GM12891 (cell line): ENCODE measurements at regions not wholly inside any gene's neighbourhood (a gene's known extent, or its start where the extent isn't known, plus 50 kb on each side); places are given as distances from the start of the nearest gene placed in this dataset.

Source experiments
- DNase-seq: peaks from one replicate; pipeline ENCODE4 v3.0.0; 2011; ENCODE audit warnings: low spot score; ENCODE audit not compliant: insufficient read length
- FAIRE-seq: peaks from 2 replicates; lab custom pipeline; 2011; peaks lifted over from hg19 to GRCh38; lab: Jason Lieb, UNC
- PAX5 ChIP-seq: IDR thresholded peaks from 2 replicates; pipeline ENCODE4 v1.6.1; 2011; ENCODE audit warnings: low read length, moderate library complexity, mild to moderate bottlenecking; ENCODE audit not compliant: insufficient read depth, severe bottlenecking
- POLR2A ChIP-seq: IDR thresholded peaks from 2 replicates; pipeline ENCODE4 v1.6.1; 2011; ENCODE audit warnings: low read depth, low read length, control low read depth
- POLR2AphosphoS5 ChIP-seq: IDR thresholded peaks from 2 replicates; pipeline ENCODE4 v1.6.1; 2011; ENCODE audit warnings: low read depth, low read length, control low read depth
- POU2F2 ChIP-seq: IDR thresholded peaks from 2 replicates; pipeline ENCODE4 v1.6.1; 2011; ENCODE audit warnings: low read depth, mild to moderate bottlenecking, control low read depth, low read length, moderate library complexity
- SPI1 ChIP-seq: IDR thresholded peaks from 2 replicates; pipeline ENCODE4 v1.6.1; 2011; ENCODE audit warnings: low read depth, low read length, control low read depth
- TAF1 ChIP-seq: IDR thresholded peaks from 2 replicates; pipeline ENCODE4 v1.6.1; 2011; ENCODE audit warnings: low read depth, low read length, control low read depth

DNA sequence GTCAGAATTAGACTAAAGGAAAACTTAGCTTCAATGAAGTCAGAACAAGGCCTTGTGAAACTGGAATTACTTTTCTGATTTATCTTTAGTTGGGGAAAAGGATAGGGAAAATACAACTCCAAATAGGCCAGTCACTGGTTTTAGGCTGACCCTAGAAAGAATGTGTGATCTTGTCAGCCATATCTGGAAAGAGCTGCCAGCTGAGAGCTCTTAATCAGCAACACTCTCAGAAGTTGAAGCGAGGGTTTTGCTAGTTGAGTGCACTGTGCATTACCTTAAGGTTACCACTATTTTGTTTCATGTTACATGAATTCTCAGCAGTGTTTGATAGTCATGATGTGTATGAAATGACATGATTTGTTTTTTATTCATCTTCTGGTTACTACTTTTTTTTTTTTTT, 905.3 kb upstream of the ALCAM start:
- DNase-seq (no peak), FAIRE-seq (no peak)
- TF ChIP-seq POU2F2: no peak
- no peak for TF ChIP-seq PAX5
- no peak for TF ChIP-seq POLR2A
- TF ChIP-seq SPI1: no peak
- TF ChIP-seq POLR2AphosphoS5: no peak
- no peak for TF ChIP-seq TAF1

DNA sequence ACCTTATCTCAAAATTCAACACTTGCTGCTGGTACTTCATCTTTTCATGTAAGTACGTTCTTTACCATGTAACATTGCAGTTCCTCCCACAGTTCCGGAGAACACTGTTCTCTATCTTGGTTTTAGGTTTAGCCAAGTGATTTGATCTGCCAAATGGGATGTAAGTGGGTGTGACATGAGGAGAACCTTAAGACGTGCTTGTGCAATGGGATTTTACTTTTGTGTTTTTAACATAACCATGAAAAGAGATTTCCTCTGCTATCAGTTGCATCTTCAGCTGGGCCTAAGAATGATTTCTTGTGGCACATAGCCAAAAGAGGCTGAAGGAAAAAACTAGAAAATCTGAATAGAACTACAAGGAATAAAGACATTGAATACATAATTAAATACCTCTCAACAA, 894.5 kb upstream of the ALCAM start:
- FAIRE-seq (no peak), DNase-seq (no peak)
- TF ChIP-seq PAX5 (no peak), POU2F2 (no peak), TAF1 (no peak), SPI1 (no peak), POLR2AphosphoS5 (no peak), POLR2A (no peak)

DNA sequence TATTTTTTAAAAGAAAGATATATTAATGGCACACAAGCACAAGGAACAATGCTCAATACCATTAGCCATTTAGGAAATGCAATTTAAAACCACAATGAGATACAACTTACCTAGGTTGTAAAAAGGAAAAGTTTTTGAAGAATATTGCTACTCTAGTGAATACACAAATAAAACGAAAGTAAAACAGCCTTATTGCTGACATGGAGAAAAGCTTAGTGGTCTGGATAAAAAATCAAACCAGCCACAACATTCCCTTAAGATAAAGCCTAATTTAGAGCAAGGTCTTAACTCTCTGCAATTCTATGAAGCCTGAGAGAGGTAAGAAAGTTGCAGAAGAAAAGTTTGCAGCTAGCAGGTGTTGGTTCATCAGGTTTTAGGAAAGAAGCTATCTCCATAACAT, 892.7 kb upstream of the ALCAM start:
- DNase-seq (no peak), FAIRE-seq (no peak)
- TF ChIP-seq PAX5 (no peak), POU2F2 (no peak), POLR2AphosphoS5 (no peak), SPI1 (no peak), POLR2A (no peak), TAF1 (no peak)

DNA sequence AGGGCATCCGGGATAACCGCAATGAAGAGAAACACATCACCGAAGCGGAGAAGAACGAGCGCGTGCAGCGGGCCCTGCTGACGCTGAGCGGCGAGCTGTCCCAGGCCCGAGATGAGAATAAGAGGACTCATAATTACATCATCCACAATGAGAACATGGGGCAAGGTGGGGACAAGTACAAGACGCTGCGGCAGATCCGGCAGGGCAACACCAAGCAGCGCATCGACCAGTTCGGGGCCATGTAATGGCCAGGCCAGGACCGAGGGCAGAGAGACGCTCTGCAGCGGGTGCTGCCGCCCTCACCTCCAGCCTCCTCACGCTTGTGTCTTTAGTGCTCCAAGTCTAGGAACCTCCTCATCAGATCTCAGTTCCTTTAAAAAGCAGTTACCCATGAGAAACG, 863.7 kb upstream of the ALCAM start:
- DNase-seq (no peak), FAIRE-seq (no peak)

DNA sequence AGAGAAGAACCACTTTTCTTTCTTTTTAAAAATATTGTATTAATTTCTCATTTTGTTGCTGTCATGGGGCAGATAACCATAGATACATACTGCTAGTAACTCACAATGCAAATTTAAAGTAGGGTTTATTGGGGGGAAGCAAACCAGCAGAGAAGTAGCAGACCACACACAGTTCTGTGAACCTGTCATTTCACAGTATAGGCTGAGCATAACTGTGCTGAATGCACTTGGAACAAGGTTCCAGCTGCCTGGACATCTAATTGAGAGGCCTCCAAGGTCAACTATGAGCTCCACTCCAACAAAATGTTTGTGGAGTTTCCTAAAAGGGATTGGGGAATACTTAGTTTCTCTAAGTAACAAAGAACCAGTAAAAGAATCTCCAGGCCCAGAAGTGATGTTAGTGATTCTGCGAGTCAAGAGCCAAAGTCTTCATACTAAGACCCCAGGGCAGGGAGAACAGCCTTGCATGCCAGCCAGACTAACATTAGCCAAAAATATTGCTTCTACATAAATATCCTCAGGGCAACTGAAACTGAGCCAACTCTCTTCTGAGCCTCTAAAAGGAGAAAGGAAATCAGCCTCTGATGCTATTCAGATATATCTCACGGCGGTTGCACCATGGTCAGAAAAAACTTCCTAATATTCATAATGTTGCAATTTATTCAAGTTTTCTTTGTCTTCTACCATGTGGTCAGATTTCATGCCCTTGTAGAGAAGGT, 856.4 kb upstream of the ALCAM start:
- FAIRE-seq (no peak), DNase-seq (no peak)
- TF ChIP-seq POLR2A (no peak), TAF1 (no peak), POU2F2 (no peak), PAX5 (no peak), SPI1 (no peak), POLR2AphosphoS5 (no peak)

More for the DNA sequence above, 863.7 kb upstream of the ALCAM start:
- no peak for TF ChIP-seq SPI1
- no peak for TF ChIP-seq TAF1
- TF ChIP-seq POU2F2: no peak
- no peak for TF ChIP-seq POLR2AphosphoS5
- no peak for TF ChIP-seq PAX5
- TF ChIP-seq POLR2A: no peak

DNA sequence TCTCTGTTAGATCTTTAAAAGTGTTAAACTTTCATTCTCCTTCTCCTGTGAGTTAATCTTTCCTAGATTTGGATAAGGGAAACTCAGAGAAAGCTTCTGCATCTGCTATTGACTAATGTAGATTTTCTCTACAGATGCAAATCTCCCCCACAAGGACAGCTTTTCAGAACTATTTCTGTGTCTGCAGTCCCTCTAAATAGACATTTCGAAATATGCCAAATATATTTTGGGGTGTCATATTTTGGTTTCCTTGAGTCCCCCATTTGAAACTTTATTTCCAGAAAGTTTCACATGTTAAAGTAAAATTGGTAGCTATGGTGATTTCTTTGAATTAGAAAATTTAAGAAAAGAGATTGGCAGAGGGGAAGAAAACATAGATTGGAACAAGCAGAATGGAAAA, 852.3 kb upstream of the ALCAM start:
- FAIRE-seq: no peak
- DNase-seq: no peak
- TF ChIP-seq POLR2A (no peak), SPI1 (no peak), PAX5 (no peak), TAF1 (no peak), POU2F2 (no peak), POLR2AphosphoS5 (no peak)

DNA sequence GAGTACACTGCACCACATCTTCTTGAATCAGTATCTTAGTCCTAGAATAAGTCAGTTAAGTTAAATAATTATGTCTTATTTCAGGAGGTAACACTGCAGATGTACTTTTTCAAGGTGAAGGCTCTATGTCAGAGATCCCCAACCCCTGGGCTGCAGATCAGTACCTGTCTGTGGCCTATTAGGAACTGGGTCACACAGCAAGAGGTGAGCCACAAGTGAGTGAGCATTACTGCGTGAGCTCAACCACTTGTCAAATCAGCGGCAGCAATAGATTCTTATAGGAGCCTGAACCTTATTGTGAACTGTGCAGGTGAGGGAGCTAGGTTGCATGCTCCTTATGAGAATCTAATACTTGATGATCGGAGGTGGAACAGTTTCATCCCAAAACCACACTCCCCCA, 851.9 kb upstream of the ALCAM start:
- DNase-seq: no peak
- FAIRE-seq: no peak
- no peak for TF ChIP-seq SPI1
- no peak for TF ChIP-seq POLR2AphosphoS5
- TF ChIP-seq POU2F2: no peak
- no peak for TF ChIP-seq TAF1
- TF ChIP-seq POLR2A: no peak
- no peak for TF ChIP-seq PAX5

DNA sequence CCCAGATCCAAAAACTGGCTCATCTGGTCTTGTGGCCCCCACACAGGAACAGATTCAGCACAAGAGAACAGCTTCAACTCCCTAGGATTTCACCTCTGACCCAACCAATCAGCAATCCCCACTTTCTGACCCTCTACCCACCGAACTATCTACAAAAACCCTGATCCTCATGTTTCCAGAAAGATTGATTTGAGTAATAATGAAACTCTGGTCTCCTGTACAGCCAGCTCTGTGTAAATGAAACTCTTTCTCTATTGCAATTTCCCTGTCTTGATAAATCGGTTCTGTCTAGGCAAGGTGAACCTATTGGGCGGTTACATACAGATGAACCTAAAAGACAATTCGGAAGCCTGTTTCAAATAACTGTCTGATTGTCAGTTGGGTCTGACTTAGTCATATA, 847.6 kb upstream of the ALCAM start:
- FAIRE-seq: no peak
- TF ChIP-seq POLR2A (no peak), POLR2AphosphoS5 (no peak), SPI1 (no peak), TAF1 (no peak), PAX5 (no peak), POU2F2 (no peak)

DNA sequence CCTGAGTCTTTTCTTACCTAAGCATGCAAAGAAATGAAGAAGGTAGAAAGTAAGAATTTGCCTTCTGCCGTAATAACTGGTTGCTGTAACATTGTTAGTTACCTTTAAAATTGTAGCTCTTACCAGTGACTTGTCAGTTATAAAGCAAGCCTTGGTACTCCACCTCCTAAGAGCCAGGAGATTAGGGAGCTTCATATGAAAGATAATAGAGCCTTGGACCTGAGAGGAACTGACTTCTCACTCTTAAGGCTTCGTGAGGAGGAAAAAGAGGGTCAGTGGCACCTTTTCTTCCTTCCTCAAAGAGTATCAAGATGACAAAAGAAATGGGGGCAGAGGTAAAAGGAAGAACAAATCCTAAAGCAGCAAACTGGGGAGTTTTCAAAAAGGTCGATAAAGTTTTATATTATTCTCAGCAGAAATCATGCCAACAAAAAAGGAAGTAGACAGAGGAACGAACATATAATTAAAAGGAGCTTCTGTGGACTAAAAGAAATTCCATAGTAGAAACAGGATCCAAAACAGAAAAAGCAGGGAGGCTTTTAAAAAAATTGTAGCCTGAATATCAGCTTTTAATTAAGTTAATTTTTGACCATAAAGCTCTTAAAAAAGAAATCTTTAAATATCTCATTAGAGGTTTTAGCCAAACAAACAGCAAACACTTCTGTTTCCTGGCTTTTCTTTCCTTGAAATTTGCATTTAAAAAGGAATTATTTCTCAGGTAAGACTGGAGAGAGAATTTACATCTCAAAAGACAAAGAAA, 847.1 kb upstream of the ALCAM start:
- FAIRE-seq: peak; percentile 5
- no peak for DNase-seq
- TF ChIP-seq POLR2AphosphoS5 (no peak), SPI1 (peak; percentile 32; the same call in 1 of the 2 replicates)

More for the DNA sequence above, 847.6 kb upstream of the ALCAM start:
- DNase-seq: no peak
